ENCODE measurements at regions not wholly inside any gene's neighbourhood (a gene's known extent, or its start where the extent isn't known, plus 50 kb on each side); places are given as distances from the start of the nearest gene placed in this dataset.

DNA sequence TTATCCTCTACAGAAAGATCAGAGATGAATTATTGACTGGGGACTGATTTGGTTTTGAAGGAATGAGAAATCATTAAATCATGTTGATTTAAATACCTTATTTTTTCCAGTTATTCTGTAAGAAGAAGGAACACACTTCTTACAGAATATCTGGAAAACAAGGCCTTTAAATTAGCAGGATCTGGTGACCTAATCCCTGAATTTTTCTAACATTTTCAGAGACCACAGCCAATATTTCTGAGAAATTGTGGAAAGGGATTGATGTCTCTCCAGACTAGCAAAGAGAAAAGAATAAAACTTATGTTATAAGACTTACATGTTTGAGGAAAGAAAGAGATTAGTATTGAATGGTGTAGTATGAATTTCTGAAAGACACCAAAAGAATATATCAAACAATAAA is 104.0 kb downstream of the KCNE4 start:
- TF ChIP-seq, protein P1, sequence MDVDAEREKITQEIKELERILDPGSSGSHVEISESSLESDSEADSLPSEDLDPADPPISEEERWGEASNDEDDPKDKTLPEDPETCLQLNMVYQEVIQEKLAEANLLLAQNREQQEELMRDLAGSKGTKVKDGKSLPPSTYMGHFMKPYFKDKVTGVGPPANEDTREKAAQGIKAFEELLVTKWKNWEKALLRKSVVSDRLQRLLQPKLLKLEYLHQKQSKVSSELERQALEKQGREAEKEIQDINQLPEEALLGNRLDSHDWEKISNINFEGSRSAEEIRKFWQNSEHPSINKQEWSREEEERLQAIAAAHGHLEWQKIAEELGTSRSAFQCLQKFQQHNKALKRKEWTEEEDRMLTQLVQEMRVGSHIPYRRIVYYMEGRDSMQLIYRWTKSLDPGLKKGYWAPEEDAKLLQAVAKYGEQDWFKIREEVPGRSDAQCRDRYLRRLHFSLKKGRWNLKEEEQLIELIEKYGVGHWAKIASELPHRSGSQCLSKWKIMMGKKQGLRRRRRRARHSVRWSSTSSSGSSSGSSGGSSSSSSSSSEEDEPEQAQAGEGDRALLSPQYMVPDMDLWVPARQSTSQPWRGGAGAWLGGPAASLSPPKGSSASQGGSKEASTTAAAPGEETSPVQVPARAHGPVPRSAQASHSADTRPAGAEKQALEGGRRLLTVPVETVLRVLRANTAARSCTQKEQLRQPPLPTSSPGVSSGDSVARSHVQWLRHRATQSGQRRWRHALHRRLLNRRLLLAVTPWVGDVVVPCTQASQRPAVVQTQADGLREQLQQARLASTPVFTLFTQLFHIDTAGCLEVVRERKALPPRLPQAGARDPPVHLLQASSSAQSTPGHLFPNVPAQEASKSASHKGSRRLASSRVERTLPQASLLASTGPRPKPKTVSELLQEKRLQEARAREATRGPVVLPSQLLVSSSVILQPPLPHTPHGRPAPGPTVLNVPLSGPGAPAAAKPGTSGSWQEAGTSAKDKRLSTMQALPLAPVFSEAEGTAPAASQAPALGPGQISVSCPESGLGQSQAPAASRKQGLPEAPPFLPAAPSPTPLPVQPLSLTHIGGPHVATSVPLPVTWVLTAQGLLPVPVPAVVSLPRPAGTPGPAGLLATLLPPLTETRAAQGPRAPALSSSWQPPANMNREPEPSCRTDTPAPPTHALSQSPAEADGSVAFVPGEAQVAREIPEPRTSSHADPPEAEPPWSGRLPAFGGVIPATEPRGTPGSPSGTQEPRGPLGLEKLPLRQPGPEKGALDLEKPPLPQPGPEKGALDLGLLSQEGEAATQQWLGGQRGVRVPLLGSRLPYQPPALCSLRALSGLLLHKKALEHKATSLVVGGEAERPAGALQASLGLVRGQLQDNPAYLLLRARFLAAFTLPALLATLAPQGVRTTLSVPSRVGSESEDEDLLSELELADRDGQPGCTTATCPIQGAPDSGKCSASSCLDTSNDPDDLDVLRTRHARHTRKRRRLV (CRISPR knock-in tag; IDR thresholded peaks at IDR 0.05) = no peak
- TF ChIP-seq SETDB1 (CRISPR knock-in tag; IDR thresholded peaks at IDR 0.05; ENCODE audit: borderline replicate concordance) = no peak
- TF ChIP-seq, protein P2, sequence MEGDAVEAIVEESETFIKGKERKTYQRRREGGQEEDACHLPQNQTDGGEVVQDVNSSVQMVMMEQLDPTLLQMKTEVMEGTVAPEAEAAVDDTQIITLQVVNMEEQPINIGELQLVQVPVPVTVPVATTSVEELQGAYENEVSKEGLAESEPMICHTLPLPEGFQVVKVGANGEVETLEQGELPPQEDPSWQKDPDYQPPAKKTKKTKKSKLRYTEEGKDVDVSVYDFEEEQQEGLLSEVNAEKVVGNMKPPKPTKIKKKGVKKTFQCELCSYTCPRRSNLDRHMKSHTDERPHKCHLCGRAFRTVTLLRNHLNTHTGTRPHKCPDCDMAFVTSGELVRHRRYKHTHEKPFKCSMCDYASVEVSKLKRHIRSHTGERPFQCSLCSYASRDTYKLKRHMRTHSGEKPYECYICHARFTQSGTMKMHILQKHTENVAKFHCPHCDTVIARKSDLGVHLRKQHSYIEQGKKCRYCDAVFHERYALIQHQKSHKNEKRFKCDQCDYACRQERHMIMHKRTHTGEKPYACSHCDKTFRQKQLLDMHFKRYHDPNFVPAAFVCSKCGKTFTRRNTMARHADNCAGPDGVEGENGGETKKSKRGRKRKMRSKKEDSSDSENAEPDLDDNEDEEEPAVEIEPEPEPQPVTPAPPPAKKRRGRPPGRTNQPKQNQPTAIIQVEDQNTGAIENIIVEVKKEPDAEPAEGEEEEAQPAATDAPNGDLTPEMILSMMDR (CRISPR knock-in tag; IDR thresholded peaks at IDR 0.05) = no peak
- no peak for TF ChIP-seq MTA3 (CRISPR knock-in tag; IDR thresholded peaks at IDR 0.05)
- no peak for TF ChIP-seq RORA (CRISPR knock-in tag; IDR thresholded peaks at IDR 0.05)
- TF ChIP-seq, protein P3, sequence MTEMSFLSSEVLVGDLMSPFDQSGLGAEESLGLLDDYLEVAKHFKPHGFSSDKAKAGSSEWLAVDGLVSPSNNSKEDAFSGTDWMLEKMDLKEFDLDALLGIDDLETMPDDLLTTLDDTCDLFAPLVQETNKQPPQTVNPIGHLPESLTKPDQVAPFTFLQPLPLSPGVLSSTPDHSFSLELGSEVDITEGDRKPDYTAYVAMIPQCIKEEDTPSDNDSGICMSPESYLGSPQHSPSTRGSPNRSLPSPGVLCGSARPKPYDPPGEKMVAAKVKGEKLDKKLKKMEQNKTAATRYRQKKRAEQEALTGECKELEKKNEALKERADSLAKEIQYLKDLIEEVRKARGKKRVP (CRISPR knock-in tag; IDR thresholded peaks at IDR 0.05) = no peak
- no peak for TF ChIP-seq ZC3H4 (CRISPR knock-in tag; IDR thresholded peaks at IDR 0.05; ENCODE audit: borderline replicate concordance)
- no peak for TF ChIP-seq NR2C2 (CRISPR knock-in tag; IDR thresholded peaks at IDR 0.05; ENCODE audit: borderline replicate concordance)
- no peak for TF ChIP-seq PRPF4 (IDR thresholded peaks at IDR 0.05; ENCODE audit: low read depth, low read length, poor library complexity, severe bottlenecking)

All from HepG2 (cell line).